Adrenal gland (tissue), 5 donors: ENCODE measurements at regions not wholly inside any gene's neighbourhood (a gene's known extent, or its start where the extent isn't known, plus 50 kb on each side); places are given as distances from the start of the nearest gene placed in this dataset.

Source experiments
- POLR2A ChIP-seq, 2 donors: fragments of 450-650 bp; IDR thresholded peaks; one replicate each; pipeline ENCODE4 v1.6.1; 2017; ENCODE audit warnings: antibody characterized with exemption in 2 of 2, mild to moderate bottlenecking in 2 of 2, moderate library complexity in 1 of 2
- TF ChIP-seq, protein P1 (sequence below), 6 experiments: fragments of 450-650 bp in 4 of 6; fragments of 200-600 bp in 2 of 6; sonication (generic) in 1 of 6; IDR thresholded peaks; 1 replicate in 5 of 6; 2 replicates in 1 of 6; pipeline versions ENCODE4 v1.5.1 to v1.8.0; 2016 to 2021; ENCODE audit warnings: antibody characterized with exemption in 6 of 6, mild to moderate bottlenecking in 2 of 6, moderate library complexity in 1 of 6
- donor health status: DM: no; HTN: no; CAD: no.

GRCh38 chr12:58487255-58487654 is 433.0 kb downstream of the LRIG3 start:
- TF ChIP-seq, protein P1, sequence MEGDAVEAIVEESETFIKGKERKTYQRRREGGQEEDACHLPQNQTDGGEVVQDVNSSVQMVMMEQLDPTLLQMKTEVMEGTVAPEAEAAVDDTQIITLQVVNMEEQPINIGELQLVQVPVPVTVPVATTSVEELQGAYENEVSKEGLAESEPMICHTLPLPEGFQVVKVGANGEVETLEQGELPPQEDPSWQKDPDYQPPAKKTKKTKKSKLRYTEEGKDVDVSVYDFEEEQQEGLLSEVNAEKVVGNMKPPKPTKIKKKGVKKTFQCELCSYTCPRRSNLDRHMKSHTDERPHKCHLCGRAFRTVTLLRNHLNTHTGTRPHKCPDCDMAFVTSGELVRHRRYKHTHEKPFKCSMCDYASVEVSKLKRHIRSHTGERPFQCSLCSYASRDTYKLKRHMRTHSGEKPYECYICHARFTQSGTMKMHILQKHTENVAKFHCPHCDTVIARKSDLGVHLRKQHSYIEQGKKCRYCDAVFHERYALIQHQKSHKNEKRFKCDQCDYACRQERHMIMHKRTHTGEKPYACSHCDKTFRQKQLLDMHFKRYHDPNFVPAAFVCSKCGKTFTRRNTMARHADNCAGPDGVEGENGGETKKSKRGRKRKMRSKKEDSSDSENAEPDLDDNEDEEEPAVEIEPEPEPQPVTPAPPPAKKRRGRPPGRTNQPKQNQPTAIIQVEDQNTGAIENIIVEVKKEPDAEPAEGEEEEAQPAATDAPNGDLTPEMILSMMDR (IDR thresholded peaks at IDR 0.05) = no peak
- TF ChIP-seq POLR2A (IDR thresholded peaks at IDR 0.05) = no peak
